ENCODE measurements at regions not wholly inside any gene's neighbourhood (a gene's known extent, or its start where the extent isn't known, plus 50 kb on each side); places are given as distances from the start of the nearest gene placed in this dataset.

DNA sequence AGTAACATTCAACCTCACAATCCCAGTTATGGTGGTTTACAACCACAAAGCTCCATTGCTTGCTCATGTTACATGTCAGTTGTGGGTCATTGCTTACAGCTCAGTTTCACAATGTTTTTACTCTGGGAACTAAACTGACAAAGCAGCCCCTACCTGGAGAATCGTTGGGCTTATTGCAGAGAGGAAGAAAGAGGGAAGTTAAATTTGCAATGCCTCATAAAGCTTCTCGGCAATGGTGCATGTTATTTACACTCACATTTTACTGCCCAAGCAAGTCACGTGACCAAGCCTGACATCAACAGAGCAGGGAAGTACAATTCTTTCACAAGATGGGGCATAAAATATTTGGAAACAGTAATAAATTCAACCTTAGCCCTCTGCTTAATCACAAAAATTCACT is 441.6 kb downstream of the TDRD3 start:
- no peak for TF ChIP-seq CTCF (IDR thresholded peaks at IDR 0.05)
- no peak for TF ChIP-seq POLR2A (IDR thresholded peaks at IDR 0.05)

Data from Peyer's patch (tissue), 4 donors.